GM12892 (cell line): ENCODE measurements at regions not wholly inside any gene's neighbourhood (a gene's known extent, or its start where the extent isn't known, plus 50 kb on each side); places are given as distances from the start of the nearest gene placed in this dataset.

Experiments
- POLR2A ChIP-seq: IDR thresholded peaks from 2 replicates; pipeline ENCODE4 v1.6.1; 2011; ENCODE audit warnings: low read depth, low read length, control low read depth
- POLR2AphosphoS5 ChIP-seq: IDR thresholded peaks from 2 replicates; pipeline ENCODE4 v1.6.1; 2011; ENCODE audit warnings: low read depth, low read length, control low read depth
- TAF1 ChIP-seq: IDR thresholded peaks from 2 replicates; pipeline ENCODE4 v1.6.1; 2011; ENCODE audit warnings: low read depth, mild to moderate bottlenecking, control low read depth, low read length, borderline replicate concordance

GRCh38 chr7:46707973-46708372 lies 786.9 kb upstream of the IGFBP3 start:
- TF ChIP-seq POLR2A (no peak), POLR2AphosphoS5 (no peak), TAF1 (no peak)
